Stimulated activated CD4-positive, alpha-beta T cell treated with anti-CD3 and anti-CD28 coated beads, Interleukin-2, amount 100 ng/mL, for 4 hours (primary cell): ENCODE measurements at regions not wholly inside any gene's neighbourhood (a gene's known extent, or its start where the extent isn't known, plus 50 kb on each side); places are given as distances from the start of the nearest gene placed in this dataset.

Experiments used
- DNase-seq: peaks from one replicate; pipeline ENCODE4 v3.0.0-alpha.2; 2020; ENCODE audit warnings: low read depth

GRCh38 chr15:39482459-39482858, 98.4 kb upstream of the THBS1 start:
- DNase-seq, result no peak

- no peak for DNase-seq
These were observed 94.0 kb upstream of the THBS1 start for GRCh38 chr15:39486621-39487457.

GRCh38 chr15:39487458-39487735, 93.5 kb upstream of the THBS1 start:
- no peak for DNase-seq

GRCh38 chr15:39488516-39488915, 92.4 kb upstream of the THBS1 start:
- DNase-seq, result no peak

- DNase-seq, result no peak
These were observed 91.9 kb upstream of the THBS1 start for GRCh38 chr15:39488961-39489360.

- no peak for DNase-seq
These were observed 89.6 kb upstream of the THBS1 start for GRCh38 chr15:39491115-39491885.

GRCh38 chr15:39491886-39492490, 88.9 kb upstream of the THBS1 start:
- no peak for DNase-seq

GRCh38 chr15:39493424-39494067, 87.3 kb upstream of the THBS1 start:
- no peak for DNase-seq

GRCh38 chr15:39494462-39494861, 86.4 kb upstream of the THBS1 start:
- DNase-seq, result no peak

GRCh38 chr15:39495871-39496840, 84.7 kb upstream of the THBS1 start:
- DNase-seq, result no peak

GRCh38 chr15:39497016-39497758, 83.7 kb upstream of the THBS1 start:
- DNase-seq, result no peak

- DNase-seq, result no peak
These were observed 82.9 kb upstream of the THBS1 start for GRCh38 chr15:39497759-39498565.

- DNase-seq, result no peak
These were observed 82.2 kb upstream of the THBS1 start for GRCh38 chr15:39498629-39499028.

GRCh38 chr15:39499042-39499441, 81.8 kb upstream of the THBS1 start:
- DNase-seq, result no peak

GRCh38 chr15:39499681-39500080, 81.2 kb upstream of the THBS1 start:
- no peak for DNase-seq

- no peak for DNase-seq
These were observed 79.4 kb upstream of the THBS1 start for GRCh38 chr15:39501366-39502081.

GRCh38 chr15:39502082-39502447, 78.8 kb upstream of the THBS1 start:
- DNase-seq, result no peak

- no peak for DNase-seq
These were observed 78.2 kb upstream of the THBS1 start for GRCh38 chr15:39502611-39503195.

- no peak for DNase-seq
These were observed 77.4 kb upstream of the THBS1 start for GRCh38 chr15:39503526-39503925.
